NCI-H2227 (cell line): ENCODE measurements at regions not wholly inside any gene's neighbourhood (a gene's known extent, or its start where the extent isn't known, plus 50 kb on each side); places are given as distances from the start of the nearest gene placed in this dataset.
"Not testable (repeated sequence)": the region's sequence is repeated elsewhere in the genome, so short reads cannot be mapped to it uniquely, and the experiment has no call there.

Experiments used
- DNase-seq: peaks from one replicate; lab custom pipeline; 2025; ENCODE audit not compliant: unreplicated experiment; lab: John Stamatoyannopoulos, UW

DNA sequence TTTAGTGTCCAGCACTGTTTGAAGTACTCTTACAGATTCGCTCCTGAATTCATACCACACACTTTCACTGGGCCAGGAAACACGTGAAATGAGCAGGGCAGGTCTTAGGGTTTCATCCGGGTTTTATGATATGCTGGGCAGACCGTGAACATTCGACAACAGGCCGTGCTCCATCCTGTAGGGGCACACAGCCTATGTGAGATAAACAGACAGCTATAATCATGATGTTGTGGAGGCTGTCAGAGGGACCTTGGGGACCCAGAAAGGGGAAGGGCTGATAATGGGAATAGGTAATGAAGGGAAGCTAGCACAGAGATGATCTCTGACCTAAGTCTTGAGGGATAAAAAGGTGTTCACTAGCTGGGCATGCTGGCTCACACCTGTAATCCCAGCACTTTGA, 110.4 kb downstream of the RIN2 start:
- no peak for DNase-seq

DNA sequence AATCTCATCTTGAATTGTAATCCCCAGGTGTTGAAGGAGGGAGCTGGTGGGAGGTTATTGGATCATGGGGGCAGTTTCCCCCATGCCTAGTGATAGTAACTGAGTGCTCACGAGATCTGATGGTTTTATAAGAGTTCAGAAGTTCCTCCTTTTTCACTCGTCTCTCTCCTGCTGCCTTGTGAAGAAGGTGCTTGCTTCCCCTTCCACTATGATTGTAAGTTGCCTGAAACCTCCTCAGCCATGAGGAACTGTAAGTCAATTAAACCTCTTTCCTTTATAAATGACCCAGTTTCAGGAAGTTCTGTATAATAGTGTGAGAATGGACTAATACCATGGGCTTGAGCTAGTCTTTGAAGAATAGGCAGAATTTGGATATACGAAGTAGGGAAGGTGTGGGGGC, 113.9 kb downstream of the RIN2 start:
- no peak for DNase-seq

DNA sequence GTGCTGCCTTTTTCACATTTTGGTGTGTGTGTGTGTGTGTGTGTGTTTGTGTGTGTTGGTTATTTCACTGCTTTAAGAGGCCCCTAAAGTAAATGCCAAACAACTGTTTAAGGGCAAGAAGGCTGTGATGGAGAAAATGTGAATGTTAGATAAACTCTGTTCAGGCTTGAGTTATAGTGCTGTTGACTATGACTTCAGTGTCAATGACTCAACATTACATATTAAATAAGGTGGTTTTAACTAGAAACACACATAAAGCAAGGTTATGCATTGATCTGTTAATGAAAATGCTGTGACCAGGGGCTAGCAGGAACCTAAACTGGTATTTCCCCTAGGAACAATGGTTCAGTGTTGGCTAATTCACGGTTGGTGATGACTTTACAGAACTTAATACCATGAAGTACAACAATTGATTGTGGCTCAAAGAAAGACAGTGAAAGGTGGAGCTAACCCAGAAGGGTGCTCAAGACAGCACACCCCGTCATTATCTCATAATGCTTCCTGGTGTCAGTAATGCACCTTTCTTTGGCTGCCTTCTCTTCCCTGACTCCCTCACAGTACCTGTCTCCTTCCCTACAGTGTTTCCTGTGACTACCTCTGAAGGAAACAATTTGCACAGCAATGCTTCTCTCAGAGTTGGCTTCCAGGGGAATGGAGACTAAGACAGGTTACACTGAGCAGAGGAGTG, 116.1 kb downstream of the RIN2 start:
- no peak for DNase-seq

DNA sequence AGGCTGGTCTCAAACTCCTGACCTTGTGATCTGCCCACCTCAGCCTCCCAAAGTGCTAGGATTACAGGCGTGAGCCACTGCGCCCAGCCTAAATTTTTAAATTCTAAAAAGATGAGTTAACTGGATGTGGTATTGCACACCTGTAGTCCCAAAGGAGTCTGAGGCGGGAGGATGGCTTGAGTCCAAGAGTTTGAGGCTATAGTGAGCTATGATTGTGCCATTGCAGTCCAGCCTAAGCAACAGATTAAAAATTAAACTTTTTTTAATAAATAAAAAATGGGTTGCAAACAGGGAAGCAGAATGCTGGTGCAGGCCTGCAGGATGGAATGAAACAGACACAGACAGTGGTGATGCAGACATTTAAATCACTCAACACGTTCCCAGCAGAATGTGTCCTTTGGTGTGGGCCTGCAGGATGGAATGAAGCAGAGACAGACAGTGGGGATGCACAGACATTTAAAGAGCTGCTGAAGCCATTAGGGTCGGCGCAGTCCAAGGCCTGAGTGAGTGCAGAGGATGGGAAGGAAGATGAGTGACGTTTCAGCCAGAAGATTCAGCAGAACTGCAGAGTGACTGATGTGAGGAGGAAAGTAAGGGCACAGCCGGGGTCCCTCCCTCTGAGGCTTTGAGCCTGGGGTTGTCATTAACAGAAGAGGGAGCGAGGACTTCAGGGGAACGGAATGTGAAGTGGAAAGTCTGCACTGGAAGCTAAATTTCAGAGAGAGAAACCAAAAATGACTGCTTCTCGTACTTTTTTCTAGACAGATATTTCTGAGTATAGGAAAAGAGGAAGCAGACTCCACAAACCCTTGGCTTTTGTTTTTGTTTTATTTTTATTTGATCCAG, 117.5 kb downstream of the RIN2 start:
- no peak for DNase-seq

DNA sequence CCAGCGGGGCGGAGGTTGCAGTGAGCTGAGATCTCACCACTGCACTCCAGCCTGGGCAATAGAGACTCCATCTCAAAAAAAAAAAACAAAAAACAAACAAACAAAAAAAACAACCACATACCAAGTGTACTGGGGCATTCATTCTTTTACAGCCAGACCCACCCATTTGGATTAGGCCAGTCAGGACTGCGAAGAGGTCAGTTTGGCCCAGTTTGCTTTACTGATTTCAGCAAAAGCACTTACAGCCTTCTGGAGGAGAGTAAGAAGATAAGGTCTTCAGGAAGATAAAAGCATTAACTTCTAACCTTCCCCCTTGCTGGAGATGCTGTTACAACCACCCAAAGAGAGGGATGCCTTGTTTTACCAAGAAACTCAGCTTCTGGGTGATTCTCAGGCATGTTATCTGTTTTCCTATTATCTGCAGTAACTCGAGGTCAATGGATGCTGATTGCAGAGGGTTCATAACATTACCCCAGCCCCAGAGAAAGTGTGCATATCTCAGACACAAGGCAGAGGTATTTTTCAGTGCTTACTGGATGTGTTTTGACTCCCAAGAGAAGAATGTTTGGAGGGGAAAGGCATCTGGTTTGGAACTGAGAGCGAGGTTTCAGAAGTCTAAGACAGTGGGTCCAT, 118.9 kb downstream of the RIN2 start:
- DNase-seq = no peak

DNA sequence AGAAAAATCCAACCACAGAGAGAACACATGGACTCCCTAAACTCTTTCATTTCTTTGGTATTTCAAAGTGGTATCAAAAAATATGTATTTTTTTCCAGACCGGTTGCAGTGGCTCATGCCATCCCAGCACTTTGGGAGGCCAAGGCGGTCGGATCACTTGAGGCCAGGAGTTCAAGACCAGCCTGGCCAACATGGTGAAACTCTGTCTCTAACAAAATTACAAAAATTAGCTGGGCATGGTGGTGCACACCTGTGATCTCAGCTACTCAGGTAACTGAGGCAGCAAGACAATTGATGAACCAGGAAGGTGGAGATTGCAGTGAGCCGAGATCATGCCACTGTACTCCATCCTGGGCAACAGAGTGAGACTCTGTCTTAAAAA, 121.8 kb downstream of the RIN2 start:
- not testable (repeated sequence) for DNase-seq

DNA sequence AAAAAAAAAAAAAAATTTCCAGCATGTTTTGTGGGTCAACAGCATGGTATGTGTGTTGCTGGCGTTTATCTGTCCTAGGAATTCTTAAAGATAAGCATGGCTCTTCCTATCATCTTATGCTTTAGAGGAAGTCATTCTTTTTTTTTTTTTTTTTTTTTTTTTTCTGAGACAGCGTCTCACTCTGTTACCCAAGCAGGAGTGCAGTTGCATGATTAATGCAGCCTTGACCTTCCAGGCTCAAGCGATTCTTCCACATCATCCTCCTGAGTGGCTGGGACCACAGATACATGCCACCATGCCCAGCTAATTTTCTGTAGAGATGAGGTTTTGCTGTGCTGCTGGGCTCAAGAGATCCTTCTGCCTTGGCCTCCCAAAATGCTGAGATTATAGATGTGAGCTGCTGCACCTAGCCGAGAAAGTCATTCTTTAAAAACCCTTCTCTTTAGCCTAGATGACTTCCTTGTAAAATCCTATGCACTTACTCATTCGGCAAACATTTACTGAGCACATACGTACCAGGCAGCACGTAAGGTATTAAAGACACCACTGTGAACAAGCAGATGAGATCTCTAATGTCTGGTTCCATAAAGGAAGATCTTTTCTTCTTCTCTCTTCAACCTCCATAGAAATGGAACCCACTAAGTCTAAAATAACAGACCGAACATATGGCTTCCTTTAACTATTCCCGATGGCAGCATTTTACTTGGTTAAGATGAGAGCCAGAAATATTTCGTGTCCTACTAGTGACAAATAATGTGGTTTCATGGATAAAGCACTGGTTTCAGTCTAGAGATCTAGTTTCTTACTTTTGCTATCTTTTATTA, 122.4 kb downstream of the RIN2 start:
- no peak for DNase-seq

DNA sequence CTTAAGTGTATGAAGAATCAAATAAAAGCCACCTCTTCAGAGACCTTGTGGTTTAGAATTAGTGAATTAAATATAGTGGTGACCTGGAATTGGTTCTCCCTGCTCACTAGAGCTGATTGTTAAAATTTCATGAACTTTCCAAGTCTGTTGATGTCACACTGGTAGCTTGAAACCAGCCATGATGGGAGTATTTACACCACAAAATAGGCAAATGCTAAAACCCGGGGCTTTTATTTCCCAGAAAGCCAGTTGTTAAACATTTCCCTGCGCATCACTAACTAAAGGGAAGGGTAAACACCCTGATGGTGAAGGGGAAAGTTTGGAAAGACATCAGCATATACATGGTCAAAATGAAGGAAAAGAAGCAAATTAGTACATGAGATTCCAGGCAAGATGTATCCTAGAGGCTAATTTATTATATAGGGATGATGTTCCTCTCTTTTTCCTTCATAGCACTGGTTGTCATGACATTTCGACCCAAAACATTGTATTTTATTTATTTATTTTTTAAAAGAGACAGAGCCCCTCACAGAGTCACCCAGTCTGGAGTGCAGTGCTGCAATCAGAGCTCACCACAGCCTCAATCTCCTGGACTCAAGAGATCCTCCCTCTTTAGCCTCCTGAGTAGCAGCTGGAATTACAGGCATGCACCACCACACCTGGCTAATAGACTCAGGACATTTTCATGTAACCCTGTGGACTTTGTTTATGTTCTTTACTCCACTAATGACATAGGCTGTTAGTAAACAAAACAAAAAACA, 123.2 kb downstream of the RIN2 start:
- no peak for DNase-seq

DNA sequence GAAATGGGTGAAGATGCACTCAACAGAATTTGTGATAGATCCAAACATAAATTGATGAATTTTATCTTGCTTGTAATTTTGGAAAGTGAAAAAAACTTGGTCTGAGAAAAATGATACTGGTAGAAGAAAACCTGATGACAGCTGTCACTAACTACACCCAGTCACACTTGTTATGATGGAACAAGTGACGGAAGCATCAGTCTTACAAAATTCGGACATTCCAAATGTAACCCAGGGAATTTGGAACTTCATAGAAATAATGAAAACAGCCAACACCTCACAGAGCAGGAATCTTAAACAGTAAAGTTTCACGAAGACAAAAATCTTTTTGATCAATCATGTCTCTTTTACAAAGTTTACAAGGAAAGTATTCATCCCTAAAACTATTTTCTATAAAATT, 123.9 kb downstream of the RIN2 start:
- no peak for DNase-seq

DNA sequence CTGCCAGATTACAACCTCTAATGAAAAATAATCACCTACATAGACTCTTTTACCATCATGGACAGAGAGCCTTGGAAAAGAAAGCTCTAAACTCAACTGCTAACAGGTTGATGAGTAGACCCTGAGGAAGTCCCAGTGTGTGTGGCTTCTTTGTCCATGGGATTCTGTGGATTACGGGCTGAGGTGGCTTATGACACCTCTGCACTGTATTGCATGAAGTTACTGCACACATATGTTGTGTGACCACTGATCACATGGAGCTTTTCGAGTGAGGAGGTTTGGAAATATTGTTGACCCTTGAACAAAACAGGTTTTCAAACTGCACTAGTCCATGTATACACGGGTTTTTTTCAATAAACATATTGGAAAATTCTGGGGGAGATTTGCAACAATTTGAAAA, 124.4 kb downstream of the RIN2 start:
- DNase-seq = no peak

DNA sequence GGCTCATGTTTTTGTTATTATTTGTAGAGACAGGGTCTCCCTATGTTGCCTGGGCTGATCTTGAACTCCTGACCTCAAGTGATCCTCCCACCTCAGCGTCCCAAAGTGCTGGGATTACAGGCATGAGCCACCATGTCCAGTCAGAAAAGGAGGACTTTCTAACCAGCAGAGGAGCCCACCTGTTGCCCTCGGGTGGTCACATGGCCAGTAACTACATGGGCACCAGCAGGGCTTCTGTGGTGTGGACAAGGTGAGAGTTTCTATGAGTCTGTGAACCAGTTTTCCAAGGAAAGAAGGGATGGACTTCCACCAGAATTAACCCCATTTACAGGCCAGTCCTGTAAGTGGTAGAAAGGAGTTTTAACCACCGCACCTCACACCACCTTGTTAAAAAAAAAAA, 125.4 kb downstream of the RIN2 start:
- no peak for DNase-seq

DNA sequence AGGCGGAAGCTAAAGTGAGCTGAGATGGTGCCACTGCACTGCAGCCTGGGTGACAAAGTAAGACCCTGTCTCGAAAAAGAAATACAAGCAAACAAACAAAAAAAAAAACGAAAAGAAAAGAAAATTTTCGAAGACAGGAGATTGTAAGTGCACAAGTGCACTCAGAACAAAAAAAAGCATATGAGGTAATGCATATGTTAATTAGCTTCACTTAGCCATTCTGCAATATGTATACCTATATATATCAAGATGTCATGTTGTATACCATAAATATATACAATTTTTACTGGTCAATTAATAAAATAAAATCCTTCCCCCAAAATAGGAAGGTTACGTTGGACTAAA, 127.5 kb downstream of the RIN2 start:
- DNase-seq = no peak

DNA sequence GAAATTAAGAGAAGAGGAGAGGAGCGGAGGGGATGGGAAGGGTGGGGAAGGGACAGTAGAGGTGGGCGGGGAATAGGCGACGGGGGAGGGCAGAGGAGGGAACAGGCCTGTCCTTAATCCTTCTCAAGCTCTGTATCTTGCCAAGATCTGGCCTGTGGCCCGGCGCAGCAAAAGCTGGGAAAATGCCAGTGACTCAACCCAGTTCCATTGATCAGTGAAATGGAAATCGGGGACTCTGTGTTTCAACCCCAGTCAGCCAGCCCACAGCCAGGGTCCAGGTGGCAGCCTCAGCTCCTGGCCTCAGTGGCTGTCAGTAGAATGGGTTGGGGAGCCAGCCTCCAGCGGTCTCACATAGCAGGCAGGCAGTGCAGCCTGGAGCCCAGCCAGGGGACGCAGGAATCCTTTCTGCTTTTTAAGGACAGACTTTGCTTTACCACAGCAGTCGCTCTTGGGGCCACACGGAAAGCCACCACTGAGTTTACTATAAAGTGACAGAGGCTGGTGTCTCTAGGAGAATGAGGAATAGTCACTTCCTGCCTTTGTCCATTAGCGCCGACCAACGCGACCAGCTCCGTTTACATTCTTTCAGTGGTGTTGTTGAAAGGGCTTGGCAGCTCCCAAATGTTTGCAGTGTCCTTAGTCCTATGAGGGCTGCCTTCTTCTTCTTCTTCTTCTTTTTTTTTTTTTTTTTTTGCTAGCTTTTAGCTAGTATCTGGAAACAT, 128.0 kb downstream of the RIN2 start:
- no peak for DNase-seq

DNA sequence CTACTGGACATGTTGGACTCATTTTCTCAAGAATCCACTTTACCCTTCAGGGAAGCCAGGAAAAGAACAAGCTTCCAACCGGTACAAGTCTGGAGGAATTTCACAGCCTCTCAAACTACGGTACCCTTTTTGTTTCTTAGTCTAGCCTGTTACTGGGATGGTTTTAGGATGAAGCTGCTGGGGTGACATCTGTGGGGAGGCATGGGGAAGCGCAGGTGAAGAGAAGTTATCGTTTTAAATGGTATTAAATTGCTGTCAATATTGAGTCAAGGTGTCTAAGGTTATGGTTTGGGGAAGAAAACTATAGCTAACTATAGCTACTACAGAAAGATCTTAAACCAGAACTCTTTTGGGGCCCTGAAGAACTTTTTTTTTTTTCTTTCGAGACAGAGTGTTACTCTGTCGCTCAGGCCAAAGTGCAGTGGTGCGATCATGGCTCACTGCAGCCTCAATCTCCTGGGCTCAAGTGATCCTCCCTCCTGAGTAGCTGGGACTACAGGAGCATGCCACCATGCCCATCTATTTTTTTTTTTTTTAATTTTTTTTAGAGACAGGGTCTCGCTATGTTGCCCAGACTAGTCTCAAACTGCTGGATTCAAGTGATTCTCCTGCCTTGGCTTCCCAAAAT, 128.7 kb downstream of the RIN2 start:
- DNase-seq = no peak

DNA sequence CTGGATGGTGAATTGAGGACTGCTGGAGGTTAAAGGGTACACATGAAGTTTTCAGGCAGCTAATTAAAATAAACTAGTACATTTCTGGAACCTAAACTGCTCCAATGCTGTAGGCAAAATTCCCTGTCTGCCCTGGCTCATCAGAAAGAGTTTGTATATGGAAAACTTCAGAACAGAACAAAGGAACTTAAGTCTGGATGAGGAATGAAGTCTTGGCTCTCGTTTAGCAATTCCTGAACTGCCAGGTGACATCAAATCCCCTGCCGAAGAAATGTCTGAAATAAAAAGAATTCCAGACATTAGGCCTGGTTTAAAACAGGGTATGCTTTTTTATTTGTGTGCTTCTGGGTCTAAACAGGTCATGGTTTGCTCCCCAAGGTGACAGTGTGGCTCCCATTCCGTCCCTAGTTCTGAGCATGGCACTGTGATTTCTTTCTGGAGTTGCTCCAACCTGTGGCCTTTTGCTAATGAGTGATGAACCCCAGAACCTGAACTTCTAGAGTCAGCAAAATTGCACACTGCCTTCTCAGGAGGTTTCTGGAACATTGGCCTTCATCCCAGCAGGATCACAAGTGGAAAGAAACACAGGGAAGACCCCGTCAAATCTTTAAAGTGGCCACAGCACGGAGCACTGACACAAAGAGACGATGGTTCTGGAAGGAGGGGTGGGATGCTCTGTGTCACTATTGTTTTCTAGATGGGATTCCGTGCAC, 129.4 kb upstream of the NAA20 start:
- DNase-seq = no peak

DNA sequence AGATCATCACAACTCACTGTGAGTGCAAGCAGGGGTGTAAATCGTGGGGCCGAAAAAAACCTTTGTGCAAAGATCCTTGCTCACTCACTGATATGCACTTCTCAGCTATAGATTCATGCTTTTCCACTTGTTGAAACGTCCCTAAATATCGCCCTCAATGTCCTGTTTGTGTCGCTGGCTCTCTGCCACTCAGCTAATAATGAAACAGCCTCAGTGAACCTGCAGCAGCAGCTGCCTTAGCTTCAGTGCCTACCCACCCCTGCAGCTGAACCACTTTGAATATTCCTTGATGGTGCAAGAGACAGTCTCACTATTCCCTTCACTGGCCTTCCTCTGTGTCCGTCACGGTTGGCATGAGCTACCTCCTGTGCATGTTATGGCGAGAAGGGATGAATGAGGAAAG, 128.9 kb upstream of the NAA20 start:
- no peak for DNase-seq

DNA sequence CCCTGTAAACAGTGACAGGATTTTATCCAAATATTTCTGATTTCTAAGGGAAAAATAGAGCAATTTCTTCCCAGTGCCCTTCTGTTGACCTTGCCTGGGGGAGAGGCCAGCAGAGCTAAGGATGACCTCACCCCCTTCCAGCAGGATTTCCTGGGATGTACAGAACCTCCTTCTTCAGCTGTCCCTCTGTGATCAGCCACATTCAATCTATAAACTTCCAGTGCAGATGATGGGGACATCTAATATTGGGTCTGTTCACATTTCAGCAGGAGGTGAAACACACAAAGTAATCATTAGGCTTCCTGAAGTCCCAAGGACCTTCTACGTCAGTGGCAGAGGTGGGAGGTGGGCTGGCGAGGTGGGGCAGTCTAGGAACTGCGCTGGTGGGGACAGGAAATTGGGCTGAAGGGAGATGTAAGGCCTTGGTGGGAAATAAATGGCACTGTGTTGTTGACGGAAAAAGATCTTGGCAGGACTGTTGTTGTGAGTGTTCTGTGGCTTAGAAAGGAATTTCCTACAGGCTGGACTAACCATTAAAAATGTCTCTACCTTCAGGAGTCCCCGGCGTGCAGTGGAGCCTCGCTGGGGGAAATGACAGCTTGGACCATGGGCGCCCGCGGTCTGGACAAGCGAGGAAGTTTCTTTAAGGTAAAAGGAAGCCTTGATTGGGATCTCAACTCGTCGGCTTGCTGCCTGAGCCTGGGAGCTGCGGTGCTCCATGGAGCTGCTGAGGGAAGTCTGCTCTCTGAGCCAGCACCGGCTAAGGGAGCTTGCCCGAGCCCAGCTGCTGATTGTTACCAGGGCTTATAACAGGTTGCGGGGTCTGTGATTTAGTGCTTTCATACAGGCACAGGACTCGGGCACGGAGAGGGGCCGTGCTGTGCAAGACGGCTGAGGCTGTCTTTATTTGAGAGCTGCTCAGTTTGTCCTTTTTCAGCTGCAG, 127.9 kb upstream of the NAA20 start:
- peak; percentile 53 for DNase-seq
